Vagina (tissue), 2 donors: ENCODE measurements at regions not wholly inside any gene's neighbourhood (a gene's known extent, or its start where the extent isn't known, plus 50 kb on each side); places are given as distances from the start of the nearest gene placed in this dataset.

ENCODE experiments used
- CTCF ChIP-seq, 3 experiments: fragments of 450-650 bp in 2 of 3; fragments of 200-600 bp in 1 of 3; sonication (generic) in 1 of 3; IDR thresholded peaks; one replicate each; pipeline ENCODE4 v1.5.1; 2017 to 2019; ENCODE audit warnings: antibody characterized with exemption in 3 of 3, mild to moderate bottlenecking in 2 of 3, moderate library complexity in 2 of 3
- POLR2A ChIP-seq, 2 donors: fragments of 450-650 bp; IDR thresholded peaks; one replicate each; pipeline ENCODE4 v1.6.1; 2017; ENCODE audit warnings: antibody characterized with exemption in 2 of 2, mild to moderate bottlenecking in 2 of 2, moderate library complexity in 2 of 2
- POLR2AphosphoS5 ChIP-seq, 2 donors: sonication (generic); formaldehyde crosslinking; IDR thresholded peaks; one replicate each; pipeline ENCODE4 v1.9.0; 2017; ENCODE audit warnings: antibody characterized with exemption in 2 of 2, mild to moderate bottlenecking in 2 of 2, low read depth in 1 of 2; ENCODE audit not compliant: insufficient read depth in 1 of 2

- TF ChIP-seq CTCF (IDR thresholded peaks at IDR 0.05) (no peak), POLR2A (IDR thresholded peaks at IDR 0.05) (no peak), POLR2AphosphoS5 (IDR thresholded peaks at IDR 0.05; ENCODE audit: insufficient read depth in 1 of 2, low read depth in 1 of 2) (no peak)
Measured at GRCh38 chr22:47676685-47677084, 914.2 kb downstream of the TBC1D22A start.
